Fibroblast of skin of right biceps (primary cell): ENCODE measurements at regions not wholly inside any gene's neighbourhood (a gene's known extent, or its start where the extent isn't known, plus 50 kb on each side); places are given as distances from the start of the nearest gene placed in this dataset.

ENCODE experiments used
- DNase-seq: peaks from one replicate; pipeline ENCODE4 v3.0.0-alpha.2; 2013

DNA sequence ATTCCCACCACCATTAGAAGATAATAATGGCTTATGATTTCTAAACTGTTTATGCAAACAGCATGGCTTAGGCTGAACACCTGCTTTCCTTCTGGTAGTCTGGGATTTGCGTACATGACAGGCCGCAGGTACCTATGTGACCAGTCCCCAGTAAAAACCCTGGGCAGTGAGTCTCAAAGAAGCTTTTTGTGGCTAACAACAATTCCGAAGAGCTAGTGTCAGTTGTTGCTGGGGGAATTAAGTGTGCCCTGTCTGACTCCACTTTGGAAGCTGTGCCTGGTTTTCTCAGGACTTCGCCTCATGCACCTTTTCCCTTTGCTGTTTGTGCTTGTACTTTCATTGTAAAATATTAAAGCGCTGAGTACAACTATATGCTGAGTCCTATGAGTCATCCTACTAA is 250.2 kb upstream of the MIR17HG start:
- no peak for DNase-seq

GRCh38 chr13:91099877-91100276 is 247.6 kb upstream of the MIR17HG start:
- DNase-seq: no peak

GRCh38 chr13:91100944-91101343 is 246.5 kb upstream of the MIR17HG start:
- peak; percentile 3 for DNase-seq

DNA sequence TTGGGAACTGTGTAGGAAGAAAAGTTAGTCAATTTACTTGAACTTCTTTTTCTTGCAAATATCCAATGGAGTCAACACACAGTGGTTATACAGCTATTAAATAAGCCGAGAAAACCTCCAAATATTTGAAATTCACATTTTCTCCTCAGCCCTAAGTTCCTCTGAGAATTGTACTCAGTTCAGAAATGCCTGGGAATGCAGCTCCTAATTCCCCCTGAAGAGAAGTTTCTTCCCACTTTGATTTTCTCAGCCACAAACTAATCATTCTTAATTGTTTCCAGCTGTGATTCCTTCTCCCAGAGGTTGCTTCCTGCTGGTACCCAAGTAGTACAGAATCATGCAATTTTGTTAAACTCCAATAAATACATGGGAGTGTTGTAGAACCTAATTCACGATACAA is 246.1 kb upstream of the MIR17HG start:
- DNase-seq: peak; percentile 47

- DNase-seq: no peak
Measured at GRCh38 chr13:91105270-91105669, 242.2 kb upstream of the MIR17HG start.

DNA sequence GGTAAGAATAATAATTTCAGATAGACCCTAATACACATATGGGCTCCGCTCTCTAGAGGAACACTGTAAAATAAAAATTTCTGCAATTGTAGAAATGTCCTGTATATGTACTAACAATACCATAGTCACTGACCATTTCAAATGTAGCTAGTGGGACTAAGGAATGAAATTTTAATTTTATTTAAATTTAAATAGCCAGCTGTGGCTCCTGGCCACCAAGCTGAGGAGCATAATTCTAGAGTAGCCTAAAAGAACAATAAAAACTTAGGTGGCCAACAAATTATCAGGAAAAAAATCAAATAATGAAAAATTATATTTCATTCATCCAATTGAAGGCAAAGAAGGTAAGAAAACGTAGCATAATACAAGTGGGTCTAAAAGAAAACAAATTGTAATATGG is 240.9 kb upstream of the MIR17HG start:
- DNase-seq: no peak

DNA sequence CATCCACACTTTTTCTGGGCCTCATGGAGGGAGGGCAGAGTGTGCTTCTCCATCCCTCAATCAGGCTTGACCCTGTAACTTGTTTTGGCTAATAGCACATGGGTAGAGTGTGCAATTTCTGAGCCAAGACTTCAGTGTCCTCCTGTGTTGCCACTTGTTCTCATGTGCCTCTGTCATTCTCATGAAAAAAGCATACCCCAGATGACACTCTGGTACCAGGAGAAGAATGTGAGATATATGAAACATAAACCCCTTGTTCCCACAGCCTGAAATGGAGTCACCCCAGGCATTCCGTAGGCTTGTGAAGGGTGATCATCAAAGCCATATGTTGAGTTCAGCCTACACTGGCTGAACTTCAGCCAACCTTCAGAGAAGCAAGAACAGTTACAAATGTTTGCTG is 239.2 kb upstream of the MIR17HG start:
- no peak for DNase-seq

DNA sequence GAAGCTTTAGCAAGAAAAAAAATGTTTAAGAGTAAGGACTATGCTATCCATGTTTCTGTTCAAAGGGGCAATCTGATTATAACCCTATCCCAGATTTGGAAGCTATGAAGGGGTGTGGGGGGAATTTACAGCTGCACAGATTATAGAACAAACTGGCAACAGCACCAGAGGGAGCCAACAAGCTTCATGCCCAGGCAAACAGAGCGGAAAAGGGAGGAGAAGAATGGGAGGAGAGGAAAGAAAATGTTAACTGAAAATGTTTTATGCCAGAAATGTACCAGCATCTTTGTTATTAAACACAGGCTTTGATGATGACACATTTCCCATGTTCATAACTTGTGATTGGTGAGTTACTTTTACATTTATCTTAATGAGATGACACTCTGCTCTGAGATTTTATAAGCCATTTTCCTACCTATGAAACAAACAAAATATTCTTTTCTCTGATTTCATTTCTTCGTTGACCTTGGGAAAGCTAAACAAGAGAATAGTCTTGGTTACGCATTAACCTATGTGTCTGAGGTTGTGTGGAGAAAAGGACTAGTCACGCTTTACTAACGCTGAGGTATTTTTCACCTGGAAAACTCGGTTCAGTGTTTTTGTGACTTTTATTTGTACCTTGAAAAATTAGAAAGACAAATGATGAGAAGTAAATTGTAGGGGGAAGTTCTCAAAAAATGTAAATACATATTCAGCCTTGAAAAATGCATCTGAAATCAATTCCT is 235.8 kb upstream of the MIR17HG start:
- no peak for DNase-seq

- DNase-seq: no peak
Measured at GRCh38 chr13:91112201-91112923, 235.1 kb upstream of the MIR17HG start.

DNA sequence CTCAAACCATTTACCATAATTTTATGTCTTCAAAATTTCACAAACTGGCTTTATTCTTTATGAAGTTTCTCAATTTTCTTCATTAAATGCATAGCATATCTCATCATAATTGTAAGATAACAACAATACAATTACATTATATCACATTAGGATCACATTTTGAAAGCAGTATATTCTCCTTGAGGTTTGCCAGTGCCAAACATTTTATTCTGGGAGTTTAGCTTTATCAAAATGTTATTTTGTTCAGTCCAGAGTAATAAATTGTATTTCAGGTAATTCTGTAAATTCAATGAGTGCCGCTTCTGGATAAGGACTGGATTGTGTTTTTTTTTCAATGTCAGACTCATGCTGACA is 234.6 kb upstream of the MIR17HG start:
- no peak for DNase-seq

DNA sequence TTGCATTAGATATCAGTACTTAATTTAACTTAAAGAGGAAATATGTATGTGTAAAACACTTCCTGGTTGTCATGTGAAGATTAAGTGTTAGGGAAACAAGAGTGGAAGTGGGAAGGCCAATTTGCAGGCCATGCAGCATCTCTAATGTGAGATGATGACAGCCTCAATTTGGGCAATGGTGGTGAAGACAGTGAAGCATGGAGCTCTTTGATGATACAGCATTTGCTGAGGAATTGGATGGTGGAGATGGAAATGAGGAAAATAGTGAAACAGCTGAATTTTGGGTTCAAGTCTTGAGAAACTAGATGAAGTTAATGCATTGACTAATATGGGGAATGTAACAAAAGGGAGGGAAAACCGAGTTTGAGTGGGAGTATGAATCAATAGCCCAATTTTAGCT is 231.7 kb upstream of the MIR17HG start:
- DNase-seq: no peak

DNA sequence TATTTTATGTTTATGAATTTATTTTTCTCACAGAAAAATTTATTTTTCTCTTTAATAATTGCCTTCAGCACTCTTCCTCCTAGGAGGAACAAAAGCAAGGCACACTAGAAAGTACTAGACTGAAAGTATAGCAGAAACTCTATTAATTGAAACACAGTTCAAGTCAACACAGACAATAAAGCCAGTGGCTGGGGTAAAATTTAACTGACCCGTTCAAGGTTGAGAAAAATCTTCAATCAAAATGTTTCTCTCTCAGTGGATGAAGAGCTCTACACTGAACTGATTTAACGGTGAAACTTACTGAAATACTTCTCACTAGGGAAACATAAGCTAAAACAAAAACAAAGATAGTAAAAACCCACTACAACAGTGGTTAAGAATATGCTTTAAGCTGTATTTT is 230.1 kb upstream of the MIR17HG start:
- DNase-seq: no peak

- DNase-seq: no peak
Measured at GRCh38 chr13:91119643-91120042, 227.8 kb upstream of the MIR17HG start.

GRCh38 chr13:91122766-91123165 is 224.7 kb upstream of the MIR17HG start:
- DNase-seq: no peak

DNA sequence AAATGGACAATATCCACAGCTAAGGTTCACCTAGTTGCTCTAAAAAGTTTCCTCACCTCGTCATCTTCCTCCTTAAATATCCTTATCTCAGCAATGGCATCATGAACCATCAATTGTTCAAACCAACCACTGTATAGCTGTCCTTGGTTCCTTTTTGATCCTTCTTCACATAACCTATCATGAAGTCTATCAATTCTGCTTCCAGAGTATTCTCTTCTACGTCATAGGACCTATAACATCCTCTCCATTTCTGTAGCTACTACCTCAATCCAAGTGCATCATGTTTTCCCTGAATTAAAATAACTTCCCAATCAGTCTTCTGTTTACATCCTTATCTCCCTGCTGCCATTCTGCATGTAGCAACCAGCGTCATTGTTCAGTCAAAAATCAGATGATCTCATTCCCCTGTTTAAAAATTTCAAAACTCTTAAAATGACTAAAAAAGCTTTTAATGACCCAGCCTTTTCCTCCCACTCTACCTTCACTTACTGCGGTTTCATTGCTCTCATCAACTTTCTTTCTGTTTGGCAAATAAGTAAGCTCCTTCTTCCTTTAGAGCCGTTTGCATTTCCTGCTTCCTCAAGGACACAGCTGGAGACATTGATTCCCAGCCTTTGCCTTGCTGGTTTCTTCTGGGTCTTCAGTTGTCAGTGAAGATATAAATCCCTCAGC is 223.9 kb upstream of the MIR17HG start:
- no peak for DNase-seq

- DNase-seq: no peak
Measured at GRCh38 chr13:91126806-91127205, 220.7 kb upstream of the MIR17HG start.

- DNase-seq: no peak
Measured at GRCh38 chr13:91127995-91128394, 219.5 kb upstream of the MIR17HG start.

GRCh38 chr13:91132381-91132780 is 215.1 kb upstream of the MIR17HG start:
- DNase-seq: no peak

DNA sequence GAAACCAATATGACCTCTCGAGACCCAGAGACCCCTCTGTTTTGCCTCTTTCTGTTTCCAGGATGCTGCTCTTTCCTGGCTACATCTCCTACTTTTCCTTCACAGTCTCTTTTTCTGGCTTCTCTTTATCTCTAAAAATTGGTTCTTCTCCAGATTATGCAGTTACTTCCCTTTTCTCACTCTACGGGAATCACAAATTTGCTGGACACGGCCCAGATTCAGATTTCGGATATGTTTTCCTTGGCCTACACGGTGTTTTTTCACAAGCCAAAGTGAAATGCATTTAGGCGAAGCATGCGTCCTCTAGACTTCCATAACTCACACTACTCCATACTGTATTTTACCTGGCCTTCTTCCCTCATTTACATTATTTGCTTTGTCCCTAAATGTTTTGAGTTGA is 214.7 kb upstream of the MIR17HG start:
- no peak for DNase-seq

DNA sequence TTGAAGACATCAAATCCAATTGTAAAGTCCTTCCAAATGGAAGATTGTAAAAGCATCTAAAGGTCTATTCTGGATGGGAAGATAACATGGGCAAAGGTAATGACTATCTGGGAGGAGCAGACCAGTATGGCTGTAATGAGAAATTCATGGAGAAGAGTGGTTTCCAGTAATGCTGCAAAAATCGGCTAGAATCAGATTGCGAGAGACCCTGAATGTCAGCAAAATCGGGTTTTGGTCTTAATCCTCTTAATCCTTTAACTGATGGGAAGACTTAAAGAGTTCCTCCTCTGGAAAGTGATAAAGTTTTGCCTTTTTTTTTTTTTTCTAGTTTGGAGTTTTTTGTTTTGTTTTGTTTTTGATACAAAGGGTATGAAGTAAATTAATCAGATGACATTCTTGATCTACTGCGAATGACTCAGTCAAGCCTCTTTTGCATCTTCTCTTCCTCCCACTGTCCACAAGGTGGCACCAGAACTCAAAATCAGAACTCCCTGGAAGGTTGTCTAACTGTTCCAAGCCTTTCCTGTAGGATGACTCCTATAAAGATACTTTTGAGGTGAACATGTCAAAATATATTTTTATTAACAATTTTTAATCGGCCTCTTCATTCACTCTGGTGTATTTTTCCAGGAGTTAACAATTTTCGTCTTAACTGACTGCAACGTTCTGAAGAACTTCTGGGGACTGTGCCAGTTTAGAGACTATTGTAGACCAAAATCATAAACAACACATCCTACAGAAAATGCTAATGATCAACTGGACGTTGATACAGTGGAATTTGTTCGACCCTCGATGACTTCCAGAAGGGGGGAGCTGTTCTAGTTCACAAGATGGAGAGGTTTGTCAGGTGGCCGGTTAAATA is 213.3 kb upstream of the MIR17HG start:
- peak; percentile 78 for DNase-seq

GRCh38 chr13:91134803-91135184 is 212.7 kb upstream of the MIR17HG start:
- DNase-seq: no peak

- DNase-seq: no peak
Measured at GRCh38 chr13:91135376-91135775, 212.1 kb upstream of the MIR17HG start.

DNA sequence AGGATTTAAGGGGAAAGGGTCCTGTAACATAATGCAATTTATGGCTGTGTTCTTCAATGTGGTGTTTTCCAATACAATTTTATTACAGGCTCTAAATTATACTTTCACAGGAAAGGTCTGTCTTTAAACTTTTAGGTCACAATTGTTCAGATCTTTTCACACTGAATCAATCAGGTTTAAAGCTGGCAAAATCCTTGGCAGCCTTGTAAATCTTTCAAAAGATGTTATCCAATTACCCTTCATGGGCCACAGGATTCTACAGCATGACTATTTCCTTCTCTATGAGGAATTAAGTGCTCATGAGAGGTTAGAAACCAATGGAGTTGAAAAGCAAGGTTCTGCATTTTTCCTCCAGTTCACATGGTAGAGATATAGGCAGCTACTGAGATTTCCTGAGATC is 211.5 kb upstream of the MIR17HG start:
- no peak for DNase-seq
